Activated B cell treated with CpG ODN at 0.5 μM for 24 hours (primary cell): ENCODE measurements at regions not wholly inside any gene's neighbourhood (a gene's known extent, or its start where the extent isn't known, plus 50 kb on each side); places are given as distances from the start of the nearest gene placed in this dataset.

ENCODE experiments used
- ATAC-seq: fragments of 200-7000 bp; cut with Tn5 transposase; one replicate; pipeline ENCODE4 v1.10.0; 2021; ENCODE audit warnings: low read depth, mild to moderate bottlenecking, moderate library complexity
- CTCF ChIA-PET: fragments of 350-600 bp; sonication (Branson Sonifier 250); formaldehyde crosslinking; loops from one replicate; lab custom pipeline; 2021; ENCODE audit warnings: antibody characterized with exemption; lab: Charles Lee
- POLR2A ChIA-PET: fragments of 350-600 bp; sonication (Branson Sonifier 250); formaldehyde crosslinking; loops from one replicate; lab custom pipeline; 2021; ENCODE audit warnings: antibody characterized with exemption; lab: Charles Lee
- DNase-seq: peaks from one replicate; pipeline ENCODE4 v3.0.0; 2022
- H3K27ac Mint-ChIP-seq: one replicate; pipeline ENCODE4 v1.8.0; 2020; ENCODE audit warnings: mixed read lengths
- H3K27me3 Mint-ChIP-seq: one replicate; pipeline ENCODE4 v1.8.0; 2021; ENCODE audit warnings: mixed read lengths
- H3K36me3 Mint-ChIP-seq: one replicate; pipeline ENCODE4 v1.8.0; 2021; ENCODE audit warnings: low read depth, mixed read lengths
- H3K4me1 Mint-ChIP-seq: one replicate; pipeline ENCODE4 v1.8.0; 2021; ENCODE audit warnings: mixed read lengths
- H3K4me3 Mint-ChIP-seq: one replicate; pipeline ENCODE4 v1.8.0; 2020; ENCODE audit warnings: mild to moderate bottlenecking, mixed read lengths
- H3K9me3 Mint-ChIP-seq: one replicate; pipeline ENCODE4 v1.8.0; 2020; ENCODE audit warnings: mixed read lengths
- CTCF ChIP-seq: fragments of 200-600 bp; IDR thresholded peaks from one replicate; pipeline ENCODE4 v1.8.0; 2022; ENCODE audit warnings: antibody characterized with exemption, mild to moderate bottlenecking
- intact Hi-C: fragments of 100-400 bp; cut with micrococcal nuclease; formaldehyde crosslinking; loops from one replicate; pipeline ENCODE4 v1.15.1; 2024

GRCh38 chr11:37378958-37379357 is 780.9 kb upstream of the RAG2 start:
- CTCF ChIA-PET: no interaction called here
- no peak for TF ChIP-seq CTCF
- H3K4me1 Mint-ChIP-seq: no peaks in the 10 kb centered on the region
- ATAC-seq (no peak), DNase-seq (no peak)
- no peak overlapping the region for H3K27ac Mint-ChIP-seq
- intact Hi-C loops: no loop called here
- no peak overlapping the region for H3K4me3 Mint-ChIP-seq
- H3K27me3 Mint-ChIP-seq: no peaks in the 10 kb centered on the region
- H3K9me3 Mint-ChIP-seq: peaks cover 14% of the 10 kb centered on the region
- POLR2A ChIA-PET: no interaction called here
- H3K36me3 Mint-ChIP-seq: no peaks in the 10 kb centered on the region

- ChIA-PET CTCF (no interaction called here), POLR2A (no interaction called here)
- no peaks in the 10 kb centered on the region for H3K27me3 Mint-ChIP-seq
- TF ChIP-seq CTCF: no peak
- DNase-seq (no peak), ATAC-seq (no peak)
- no peak overlapping the region for H3K4me3 Mint-ChIP-seq
- H3K4me1 Mint-ChIP-seq: no peaks in the 10 kb centered on the region
- H3K36me3 Mint-ChIP-seq: no peaks in the 10 kb centered on the region
- no peak overlapping the region for H3K27ac Mint-ChIP-seq
- intact Hi-C loops: no loop called here
- H3K9me3 Mint-ChIP-seq: peaks cover 20% of the 10 kb centered on the region
These were observed 774.6 kb upstream of the RAG2 start for GRCh38 chr11:37372667-37373066.

- DNase-seq: no peak
- POLR2A ChIA-PET: no interaction called here
These were observed 773.4 kb upstream of the RAG2 start for GRCh38 chr11:37371346-37371970.

GRCh38 chr11:37370817-37371216 is 772.8 kb upstream of the RAG2 start:
- intact Hi-C loops: no loop called here
- H3K36me3 Mint-ChIP-seq: no peaks in the 10 kb centered on the region
- no peak for DNase-seq
- ATAC-seq: no peak
- CTCF ChIA-PET: no interaction called here
- no peak for TF ChIP-seq CTCF
- POLR2A ChIA-PET: no interaction called here
- H3K4me3 Mint-ChIP-seq: no peak overlapping the region
- peaks cover 14% of the 10 kb centered on the region for H3K9me3 Mint-ChIP-seq
- no peaks in the 10 kb centered on the region for H3K4me1 Mint-ChIP-seq
- no peaks in the 10 kb centered on the region for H3K27me3 Mint-ChIP-seq
- no peak overlapping the region for H3K27ac Mint-ChIP-seq

More at GRCh38 chr11:37371346-37371970, 773.4 kb upstream of the RAG2 start:
- Mint-ChIP-seq H3K27ac (no peak overlapping the region), H3K36me3 (no peaks in the 10 kb centered on the region), H3K9me3 (peaks cover 15% of the 10 kb centered on the region), H3K27me3 (no peaks in the 10 kb centered on the region), H3K4me1 (no peaks in the 10 kb centered on the region), H3K4me3 (no peak overlapping the region)
- CTCF ChIA-PET: no interaction called here
- intact Hi-C loops: no loop called here
- TF ChIP-seq CTCF: no peak
- ATAC-seq: no peak

GRCh38 chr11:37364246-37364839 is 766.3 kb upstream of the RAG2 start:
- Mint-ChIP-seq H3K27ac (no peak overlapping the region), H3K27me3 (no peaks in the 10 kb centered on the region), H3K4me1 (no peaks in the 10 kb centered on the region), H3K36me3 (no peaks in the 10 kb centered on the region), H3K4me3 (no peak overlapping the region), H3K9me3 (peaks cover 16% of the 10 kb centered on the region)
- intact Hi-C loops: no loop called here
- TF ChIP-seq CTCF: no peak
- ChIA-PET POLR2A (no interaction called here), CTCF (no interaction called here)
- ATAC-seq: no peak
- no peak for DNase-seq
